GM23338 (cell line): ENCODE measurements at regions not wholly inside any gene's neighbourhood (a gene's known extent, or its start where the extent isn't known, plus 50 kb on each side); places are given as distances from the start of the nearest gene placed in this dataset.

ENCODE experiments used
- ATAC-seq: fragments of 200-7000 bp; cut with Tn5 transposase; 3 replicates; pipeline ENCODE4 v1.9.1; 2020
- DNase-seq: peaks from one replicate; pipeline ENCODE4 v3.0.0-alpha.2; 2015; ENCODE audit warnings: low spot score
- H2AFZ ChIP-seq: fragments of 200-600 bp; sonication (generic); 2 replicates; pipeline ENCODE4 v1.8.0; 2016; ENCODE audit warnings: antibody characterized with exemption, mild to moderate bottlenecking, moderate library complexity
- H3F3A ChIP-seq: fragments of 200-600 bp; sonication (generic); replicated peaks from 2 replicates; pipeline ENCODE4 v1.8.0; 2017; ENCODE audit warnings: antibody characterized with exemption, mixed run types, low read depth
- H3K27ac ChIP-seq: fragments of 200-600 bp; sonication (generic); 2 replicates; pipeline ENCODE4 v1.6.1; 2016; ENCODE audit warnings: low read depth
- H3K27me3 ChIP-seq: fragments of 200-600 bp; sonication (generic); 2 replicates; pipeline ENCODE4 v1.8.0; 2016; ENCODE audit warnings: mild to moderate bottlenecking, mixed run types, moderate library complexity; ENCODE audit not compliant: insufficient read depth
- H3K36me3 ChIP-seq: fragments of 200-600 bp; sonication (generic); 2 replicates; pipeline ENCODE4 v1.8.0; 2016; ENCODE audit warnings: mild to moderate bottlenecking; ENCODE audit not compliant: insufficient read depth
- H3K4me1 ChIP-seq: fragments of 200-600 bp; sonication (generic); 2 replicates; pipeline ENCODE4 v1.8.0; 2016; ENCODE audit warnings: mild to moderate bottlenecking, moderate library complexity; ENCODE audit not compliant: insufficient read depth
- H3K4me2 ChIP-seq: fragments of 200-600 bp; sonication (generic); 2 replicates; pipeline ENCODE4 v1.7.1; 2017; ENCODE audit warnings: mixed run types
- H3K4me3 ChIP-seq: fragments of 200-600 bp; sonication (generic); 2 replicates; pipeline ENCODE4 v1.6.1; 2016; ENCODE audit warnings: mixed run types
- H3K79me2 ChIP-seq: fragments of 200-600 bp; sonication (generic); replicated peaks from 2 replicates; pipeline ENCODE4 v1.8.0; 2017; ENCODE audit warnings: mild to moderate bottlenecking; ENCODE audit not compliant: insufficient read depth
- H3K9me2 ChIP-seq: fragments of 200-600 bp; sonication (generic); 2 replicates; pipeline ENCODE4 v1.8.0; 2017; ENCODE audit not compliant: insufficient read depth
- H4K20me1 ChIP-seq: fragments of 200-600 bp; sonication (generic); replicated peaks from 2 replicates; pipeline ENCODE4 v1.8.0; 2017; ENCODE audit warnings: mild to moderate bottlenecking; ENCODE audit not compliant: insufficient read depth
- H3K27ac Mint-ChIP-seq: 2 replicates; pipeline ENCODE4 v1.8.0; 2020; ENCODE audit warnings: inconsistent platforms, mild to moderate bottlenecking, moderate library complexity, mixed read lengths
- H3K27me3 Mint-ChIP-seq: 3 replicates; pipeline ENCODE4 v1.8.0; 2022; ENCODE audit warnings: low read depth, mild to moderate bottlenecking, moderate library complexity, mixed read lengths, inconsistent platforms; ENCODE audit not compliant: insufficient read depth, poor library complexity
- H3K36me3 Mint-ChIP-seq: 3 replicates; pipeline ENCODE4 v1.8.0; 2021; ENCODE audit warnings: low read depth, mild to moderate bottlenecking, inconsistent platforms, moderate library complexity, mixed read lengths
- H3K4me1 Mint-ChIP-seq: 3 replicates; pipeline ENCODE4 v1.8.0; 2020; ENCODE audit warnings: mild to moderate bottlenecking, inconsistent platforms, mixed read lengths
- H3K4me3 Mint-ChIP-seq: 3 replicates; pipeline ENCODE4 v1.8.0; 2021; ENCODE audit warnings: moderate library complexity, mild to moderate bottlenecking, inconsistent platforms, mixed read lengths
- H3K9me3 Mint-ChIP-seq: 3 replicates; pipeline ENCODE4 v1.8.0; 2020; ENCODE audit warnings: moderate library complexity, mild to moderate bottlenecking, inconsistent platforms, mixed read lengths
- CREB1 ChIP-seq: fragments of 250-450 bp; sonication (Bioruptor Pico); IDR thresholded peaks from 2 replicates; pipeline ENCODE4 v1.5.0; 2020; ENCODE audit warnings: low read depth, mild to moderate bottlenecking, moderate library complexity
- CTCF ChIP-seq, 2 experiments: fragments of 200-600 bp in 1 of 2; sonication (generic) in 1 of 2; conservative IDR thresholded peaks; 2 replicates each; pipeline versions ENCODE4 v1.5.1 to v1.6.1; 2016 to 2017; ENCODE audit warnings: antibody characterized with exemption in 2 of 2, low read depth in 2 of 2, mild to moderate bottlenecking in 2 of 2, moderate library complexity in 1 of 2
- ETS1 ChIP-seq: IDR thresholded peaks from 2 replicates; pipeline ENCODE4 v1.6.1; 2016; ENCODE audit warnings: antibody characterized with exemption
- EZH2 ChIP-seq: fragments of 200-600 bp; sonication (generic); IDR thresholded peaks from one replicate; pipeline ENCODE4 v1.8.0; 2017; ENCODE audit warnings: antibody characterized with exemption, mild to moderate bottlenecking, low read depth; ENCODE audit not compliant: unreplicated experiment
- JUNB ChIP-seq: IDR thresholded peaks from one replicate; pipeline ENCODE4 v1.6.1; 2016; ENCODE audit warnings: antibody characterized with exemption; ENCODE audit not compliant: unreplicated experiment
- NANOG ChIP-seq: IDR thresholded peaks from 2 replicates; pipeline ENCODE4 v1.6.1; 2016; ENCODE audit warnings: antibody characterized with exemption, borderline replicate concordance
- POLR2AphosphoS5 ChIP-seq: IDR thresholded peaks from 2 replicates; pipeline ENCODE4 v1.6.1; 2016; ENCODE audit warnings: antibody characterized with exemption, low read depth
- STAT1 ChIP-seq: IDR thresholded peaks from one replicate; pipeline ENCODE4 v1.6.1; 2016; ENCODE audit warnings: antibody characterized with exemption; ENCODE audit not compliant: unreplicated experiment
- ZNF114 ChIP-seq: fragments of 250-450 bp; sonication (Bioruptor Pico); IDR thresholded peaks from 2 replicates; pipeline ENCODE4 v1.5.0; 2020; ENCODE audit warnings: mild to moderate bottlenecking, moderate library complexity
- ZNF462 ChIP-seq: fragments of 250-450 bp; sonication (Bioruptor Pico); IDR thresholded peaks from 2 replicates; pipeline ENCODE4 v1.5.0; 2020; ENCODE audit warnings: mild to moderate bottlenecking, moderate library complexity

- ATAC-seq (no peak), DNase-seq (no peak)
- no peaks in the 10 kb centered on the region for H4K20me1 ChIP-seq
- H3K27me3 Mint-ChIP-seq, result no peaks in the 10 kb centered on the region
- peaks cover 7% of the 10 kb centered on the region; the same call in 1 of the 2 replicates for H3K36me3 ChIP-seq
- no peak overlapping the region for H3K27ac ChIP-seq
- TF ChIP-seq NANOG (no peak), CREB1 (CRISPR knock-in tag) (no peak), EZH2 (no peak)
- no peaks in the 10 kb centered on the region for H3K27me3 ChIP-seq
- H3K4me1 ChIP-seq, result no peaks in the 10 kb centered on the region
- no peak overlapping the region for H3K27ac Mint-ChIP-seq
- no peak overlapping the region for H2AFZ ChIP-seq
- H3K9me2 ChIP-seq, result no peaks in the 10 kb centered on the region
- H3F3A ChIP-seq, result no peaks in the 10 kb centered on the region
- H3K4me3 ChIP-seq, result no peak overlapping the region
- no peak overlapping the region for H3K4me2 ChIP-seq
- peaks cover 7% of the 10 kb centered on the region; the same call in 1 of the 3 replicates for H3K36me3 Mint-ChIP-seq
- H3K9me3 Mint-ChIP-seq, result peaks cover 73% of the 10 kb centered on the region
- peaks cover 3% of the 10 kb centered on the region; the same call in 1 of the 3 replicates for H3K4me1 Mint-ChIP-seq
- no peaks in the 10 kb centered on the region for H3K79me2 ChIP-seq
- H3K4me3 Mint-ChIP-seq, result no peak overlapping the region
Observed at GRCh38 chr3:5292512-5292911, 105.0 kb downstream of the EDEM1 start.

- H3K4me1 ChIP-seq, result no peaks in the 10 kb centered on the region
- ATAC-seq, result no peak
- Mint-ChIP-seq H3K36me3 (0 out of 3 replicates have a peak, but pooled peaks cover 2% of the 10 kb centered on the region), H3K4me3 (no peak overlapping the region), H3K27ac (no peak overlapping the region), H3K4me1 (peaks cover 3% of the 10 kb centered on the region; the same call in 1 of the 3 replicates), H3K9me3 (peaks cover 71% of the 10 kb centered on the region), H3K27me3 (no peaks in the 10 kb centered on the region)
- no peaks in the 10 kb centered on the region for H3K9me2 ChIP-seq
- no peaks in the 10 kb centered on the region for H3K27me3 ChIP-seq
- no peaks in the 10 kb centered on the region for H3K79me2 ChIP-seq
- H3K4me2 ChIP-seq, result no peak overlapping the region
- no peak overlapping the region for H3K27ac ChIP-seq
- no peak overlapping the region for H3K4me3 ChIP-seq
- DNase-seq, result no peak
- peaks cover 10% of the 10 kb centered on the region; the same call in 1 of the 2 replicates for H3K36me3 ChIP-seq
- H4K20me1 ChIP-seq, result no peaks in the 10 kb centered on the region
- H3F3A ChIP-seq, result no peaks in the 10 kb centered on the region
- no peak overlapping the region for H2AFZ ChIP-seq
- no peak for TF ChIP-seq CTCF (conservative IDR thresholded peaks at IDR 0.05; ENCODE audit: low read depth in 2 of 2)
- no peak for TF ChIP-seq ZNF114 (CRISPR knock-in tag)
- no peak for TF ChIP-seq ETS1
- no peak for TF ChIP-seq JUNB
- TF ChIP-seq ZNF462 (CRISPR knock-in tag), result no peak
- no peak for TF ChIP-seq CREB1 (CRISPR knock-in tag)
- TF ChIP-seq STAT1, result no peak
- no peak for TF ChIP-seq POLR2AphosphoS5
Observed at GRCh38 chr3:5293207-5293606, 105.7 kb downstream of the EDEM1 start.
